ENCODE measurements at regions not wholly inside any gene's neighbourhood (a gene's known extent, or its start where the extent isn't known, plus 50 kb on each side); places are given as distances from the start of the nearest gene placed in this dataset.

DNA sequence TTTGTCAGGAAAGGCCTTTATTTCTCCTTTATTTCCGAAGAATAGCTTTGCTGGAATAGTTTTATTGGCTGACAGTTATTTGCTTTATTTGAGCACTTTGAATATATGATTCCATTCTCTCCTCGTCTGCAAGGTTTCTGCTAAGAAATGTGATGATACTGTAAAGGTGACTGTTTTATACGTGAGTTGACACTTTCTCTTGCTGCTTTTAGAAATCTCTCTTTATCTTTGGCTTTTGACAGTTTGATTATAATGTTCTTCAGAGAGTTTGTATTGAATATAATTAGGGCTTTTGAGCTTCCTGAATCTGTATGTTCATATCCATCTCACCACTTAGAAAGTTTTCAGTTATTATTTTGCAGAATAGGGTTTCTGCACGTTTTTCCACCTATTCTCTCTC lies 1003.7 kb upstream of the SLIT2 start:
- TF ChIP-seq POLR2A (IDR thresholded peaks at IDR 0.05; ENCODE audit: low read depth, low read length) (no peak), POLR2AphosphoS5 (IDR thresholded peaks at IDR 0.05; ENCODE audit: low read depth, low read length) (no peak), TAF1 (IDR thresholded peaks at IDR 0.05; ENCODE audit: borderline replicate concordance, low read depth, low read length) (no peak)
